Neural progenitor cell (in vitro differentiated cells): ENCODE measurements at regions not wholly inside any gene's neighbourhood (a gene's known extent, or its start where the extent isn't known, plus 50 kb on each side); places are given as distances from the start of the nearest gene placed in this dataset.

Experiments
- CTCF ChIP-seq: fragments of 200-600 bp; sonication (generic); IDR thresholded peaks from 2 replicates; pipeline ENCODE4 v1.5.1; 2017; ENCODE audit warnings: antibody characterized with exemption, mild to moderate bottlenecking
- EZH2 ChIP-seq: fragments of 200-600 bp; sonication (generic); IDR thresholded peaks from 2 replicates; pipeline ENCODE4 v1.6.1; 2017; ENCODE audit warnings: antibody characterized with exemption, mild to moderate bottlenecking, moderate library complexity

- TF ChIP-seq CTCF: no peak
- no peak for TF ChIP-seq EZH2
Observed at GRCh38 chr3:70857916-70858315, 545.5 kb upstream of the MDFIC2 start.
